ENCODE measurements at regions not wholly inside any gene's neighbourhood (a gene's known extent, or its start where the extent isn't known, plus 50 kb on each side); places are given as distances from the start of the nearest gene placed in this dataset.

GRCh38 chr1:99131546-99131945 is 126.9 kb upstream of the PLPPR5 start:
- TF ChIP-seq, protein P1, sequence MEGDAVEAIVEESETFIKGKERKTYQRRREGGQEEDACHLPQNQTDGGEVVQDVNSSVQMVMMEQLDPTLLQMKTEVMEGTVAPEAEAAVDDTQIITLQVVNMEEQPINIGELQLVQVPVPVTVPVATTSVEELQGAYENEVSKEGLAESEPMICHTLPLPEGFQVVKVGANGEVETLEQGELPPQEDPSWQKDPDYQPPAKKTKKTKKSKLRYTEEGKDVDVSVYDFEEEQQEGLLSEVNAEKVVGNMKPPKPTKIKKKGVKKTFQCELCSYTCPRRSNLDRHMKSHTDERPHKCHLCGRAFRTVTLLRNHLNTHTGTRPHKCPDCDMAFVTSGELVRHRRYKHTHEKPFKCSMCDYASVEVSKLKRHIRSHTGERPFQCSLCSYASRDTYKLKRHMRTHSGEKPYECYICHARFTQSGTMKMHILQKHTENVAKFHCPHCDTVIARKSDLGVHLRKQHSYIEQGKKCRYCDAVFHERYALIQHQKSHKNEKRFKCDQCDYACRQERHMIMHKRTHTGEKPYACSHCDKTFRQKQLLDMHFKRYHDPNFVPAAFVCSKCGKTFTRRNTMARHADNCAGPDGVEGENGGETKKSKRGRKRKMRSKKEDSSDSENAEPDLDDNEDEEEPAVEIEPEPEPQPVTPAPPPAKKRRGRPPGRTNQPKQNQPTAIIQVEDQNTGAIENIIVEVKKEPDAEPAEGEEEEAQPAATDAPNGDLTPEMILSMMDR (conservative IDR thresholded peaks at IDR 0.05), result no peak
- no peak for TF ChIP-seq EZH2 (IDR thresholded peaks at IDR 0.05; ENCODE audit: low read depth)

Data from PC-9 (cell line).